ENCODE measurements at regions not wholly inside any gene's neighbourhood (a gene's known extent, or its start where the extent isn't known, plus 50 kb on each side); places are given as distances from the start of the nearest gene placed in this dataset.

- Histone ChIP-seq H3K4me3 (no peak overlapping the region), H3K27ac (no peak overlapping the region), H2AFZ (no peak overlapping the region), H3F3A (ENCODE audit: insufficient read depth, low read depth) (no peaks in the 10 kb centered on the region), H3K36me3 (ENCODE audit: low read depth) (no peaks in the 10 kb centered on the region), H3K79me2 (ENCODE audit: low read depth) (no peaks in the 10 kb centered on the region), H3K9me3 (ENCODE audit: insufficient read depth, low read depth) (no peaks in the 10 kb centered on the region), H3K9me2 (ENCODE audit: insufficient read depth) (no peaks in the 10 kb centered on the region), H4K20me1 (ENCODE audit: insufficient read depth) (no peaks in the 10 kb centered on the region), H3K4me2 (no peak overlapping the region), H3K4me1 (replicated peaks; ENCODE audit: insufficient read depth) (no peaks in the 10 kb centered on the region), H3K27me3 (ENCODE audit: insufficient read depth, low read depth) (peaks cover 3% of the 10 kb centered on the region; the same call in 1 of the 2 replicates)
- BruUV-seq (replicated peaks): no TSS peak
- ChIA-PET POLR2A (ENCODE audit: unreplicated experiment) (no interaction called here), CTCF (no interaction called here)
- intact Hi-C loops (cut with micrococcal nuclease; ENCODE audit: unreplicated experiment): no loop called here
- no peak for DNase-seq
- no peak for TF ChIP-seq EZH2 (IDR thresholded peaks at IDR 0.05; ENCODE audit: low read depth)
- no peak for TF ChIP-seq CTCF (conservative IDR thresholded peaks at IDR 0.05)
Measured at GRCh38 chr9:79986437-79986836, 414.7 kb downstream of the TLE4 start.

GRCh38 chr9:79985772-79986171 is 414.0 kb downstream of the TLE4 start:
- H3K4me2 ChIP-seq: no peak overlapping the region
- TF ChIP-seq CTCF (conservative IDR thresholded peaks at IDR 0.05) (no peak), EZH2 (IDR thresholded peaks at IDR 0.05; ENCODE audit: low read depth) (no peak)
- no peaks in the 10 kb centered on the region for H3K9me3 ChIP-seq (ENCODE audit: insufficient read depth, low read depth)
- no peaks in the 10 kb centered on the region for H3K4me1 ChIP-seq (replicated peaks; ENCODE audit: insufficient read depth)
- no peak for DNase-seq
- intact Hi-C loops (cut with micrococcal nuclease; ENCODE audit: unreplicated experiment): no loop called here
- no peaks in the 10 kb centered on the region for H3K9me2 ChIP-seq (ENCODE audit: insufficient read depth)
- no peaks in the 10 kb centered on the region for H3K36me3 ChIP-seq (ENCODE audit: low read depth)
- H2AFZ ChIP-seq: no peak overlapping the region
- H3F3A ChIP-seq (ENCODE audit: insufficient read depth, low read depth): no peaks in the 10 kb centered on the region
- peaks cover 3% of the 10 kb centered on the region; the same call in 1 of the 2 replicates for H3K27me3 ChIP-seq (ENCODE audit: insufficient read depth, low read depth)
- no peaks in the 10 kb centered on the region for H4K20me1 ChIP-seq (ENCODE audit: insufficient read depth)
- ChIA-PET POLR2A (ENCODE audit: unreplicated experiment) (no interaction called here), CTCF (no interaction called here)
- H3K27ac ChIP-seq: no peak overlapping the region
- BruUV-seq (replicated peaks): no TSS peak
- no peaks in the 10 kb centered on the region for H3K79me2 ChIP-seq (ENCODE audit: low read depth)
- H3K4me3 ChIP-seq: no peak overlapping the region

GRCh38 chr9:79985264-79985663 is 413.5 kb downstream of the TLE4 start:
- ChIA-PET CTCF (no interaction called here), POLR2A (ENCODE audit: unreplicated experiment) (no interaction called here)
- Histone ChIP-seq H3F3A (ENCODE audit: insufficient read depth, low read depth) (no peaks in the 10 kb centered on the region), H3K36me3 (ENCODE audit: low read depth) (no peaks in the 10 kb centered on the region), H3K4me3 (no peak overlapping the region), H3K79me2 (ENCODE audit: low read depth) (no peaks in the 10 kb centered on the region), H3K4me1 (replicated peaks; ENCODE audit: insufficient read depth) (no peaks in the 10 kb centered on the region), H2AFZ (no peak overlapping the region), H3K27me3 (ENCODE audit: insufficient read depth, low read depth) (peaks cover 3% of the 10 kb centered on the region; the same call in 1 of the 2 replicates), H4K20me1 (ENCODE audit: insufficient read depth) (no peaks in the 10 kb centered on the region), H3K9me2 (ENCODE audit: insufficient read depth) (no peaks in the 10 kb centered on the region), H3K9me3 (ENCODE audit: insufficient read depth, low read depth) (no peaks in the 10 kb centered on the region), H3K27ac (no peak overlapping the region), H3K4me2 (no peak overlapping the region)
- DNase-seq: no peak
- no peak for TF ChIP-seq EZH2 (IDR thresholded peaks at IDR 0.05; ENCODE audit: low read depth)
- TF ChIP-seq CTCF (conservative IDR thresholded peaks at IDR 0.05): no peak
- no TSS peak for BruUV-seq (replicated peaks)
- intact Hi-C loops (cut with micrococcal nuclease; ENCODE audit: unreplicated experiment): no loop called here
